Right lobe of liver (tissue), 6 donors: ENCODE measurements at regions not wholly inside any gene's neighbourhood (a gene's known extent, or its start where the extent isn't known, plus 50 kb on each side); places are given as distances from the start of the nearest gene placed in this dataset.

ENCODE experiments used
- ATAC-seq, 4 donors: fragments of 200-7000 bp; cut with Tn5 transposase; one replicate each; pipeline ENCODE4 v1.9.1; 2020; ENCODE audit warnings: mild to moderate bottlenecking in 4 of 4, moderate library complexity in 4 of 4
- DNase-seq, 3 donors: peaks; one replicate each; pipeline ENCODE4 v3.0.0-alpha.2; 2020
- H3K27ac ChIP-seq, 3 donors: fragments of 200-600 bp; one replicate each; pipeline ENCODE4 v1.8.0; 2022
- H3K27me3 ChIP-seq, 2 donors: fragments of 200-600 bp; one replicate each; pipeline ENCODE4 v1.8.0; 2022
- H3K36me3 ChIP-seq, 4 donors: fragments of 200-600 bp; sonication (generic) in 1 of 4; one replicate each; pipeline versions ENCODE4 v1.5.1 to v1.8.0; 2017 to 2022; ENCODE audit warnings: control low read depth in 1 of 4
- H3K4me1 ChIP-seq, 4 donors: fragments of 200-600 bp; sonication (generic) in 1 of 4; one replicate each; pipeline versions ENCODE4 v1.5.1 to v1.8.0; 2017 to 2022; ENCODE audit warnings: control low read depth in 1 of 4
- H3K4me3 ChIP-seq, 3 donors: fragments of 200-600 bp; one replicate each; pipeline ENCODE4 v1.8.0; 2022
- H3K9me3 ChIP-seq, 4 donors: fragments of 200-600 bp; sonication (generic) in 1 of 4; one replicate each; pipeline versions ENCODE4 v1.5.1 to v1.8.0; 2017 to 2022; ENCODE audit warnings: control low read depth in 1 of 4
- POLR2A ChIP-seq: fragments of 450-650 bp; IDR thresholded peaks from one replicate; pipeline ENCODE4 v1.6.1; 2017; ENCODE audit warnings: antibody characterized with exemption, mild to moderate bottlenecking
- WGBS: methylation state at CpG from one replicate; pipeline ENCODE4 v1.1.6; 2018; ENCODE audit warnings: low coverage, low lambda C conversion rate; ENCODE audit not compliant: insufficient coverage; ENCODE audit errors: missing lambda C conversion rate; 5-methylcytosine and 5-hydroxymethylcytosine counted together
- intact Hi-C, 2 donors: fragments of 100-400 bp; cut with DNase I; formaldehyde crosslinking; loops; one replicate each; pipeline versions ENCODE4 v1.11.2 to v1.14.1; 2022
- TF ChIP-seq, protein P1 (sequence below), 4 donors: fragments of 200-600 bp in 3 of 4; fragments of 450-650 bp in 1 of 4; IDR thresholded peaks; one replicate each; pipeline versions ENCODE4 v1.5.1 to v1.8.0; 2016 to 2022; ENCODE audit warnings: antibody characterized with exemption in 4 of 4, mild to moderate bottlenecking in 2 of 4
- donor health status: DM: no; HTN: yes; CAD: no.
- donor health status: DM: no; HTN: no; CAD: no.
- donor health status: DM: no; HTN: no; CAD: no.
- donor health status: DM: no; HTN: yes; CAD: no.
- donor health status: DM: no; HTN: yes; CAD: no.

DNA sequence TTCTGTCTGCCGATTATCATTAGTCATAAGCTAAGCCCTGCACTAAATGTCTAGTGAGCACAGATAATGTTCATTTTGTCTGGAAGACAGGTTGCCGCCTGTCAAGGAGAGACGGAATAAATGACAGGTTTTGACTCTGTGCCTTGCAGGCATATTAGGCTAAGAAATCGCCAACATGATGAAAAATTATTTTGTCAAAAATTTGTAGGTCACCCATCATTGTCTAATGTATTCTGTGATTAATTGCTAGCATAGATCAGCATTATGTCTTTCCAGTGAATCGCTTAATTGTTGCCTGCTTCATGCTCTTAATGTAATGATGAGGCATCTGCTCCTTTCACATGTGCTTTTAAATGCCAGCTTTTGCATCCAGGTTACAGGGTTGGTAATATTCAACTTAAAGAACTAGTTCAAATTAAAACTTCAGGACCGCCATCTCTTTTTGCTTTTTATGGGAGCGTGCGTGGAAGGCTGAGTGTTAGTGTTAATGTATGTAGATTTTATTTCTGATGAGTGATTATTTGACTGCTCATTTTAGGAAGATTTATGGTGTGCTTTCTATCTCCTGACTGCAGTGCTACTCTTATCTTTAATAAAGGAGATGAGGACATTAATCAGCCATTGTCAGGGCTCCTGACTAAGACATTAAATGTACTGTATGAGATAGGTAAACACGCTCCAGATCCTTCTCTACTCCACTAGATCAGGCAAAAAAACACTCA, 120.8 kb upstream of the MEIS2 start:
- H3K27me3 ChIP-seq = no peaks in the 10 kb centered on the region
- intact Hi-C loops = no loop called here
- H3K27ac ChIP-seq = no peak overlapping the region
- DNase-seq = no peak
- no peaks in the 10 kb centered on the region for H3K36me3 ChIP-seq
- no peaks in the 10 kb centered on the region for H3K9me3 ChIP-seq
- ATAC-seq = no peak
- 91% methylated on average over 9 of the region's 9 CpGs for WGBS
- H3K4me1 ChIP-seq = peaks cover 0 to 37% (median 7%) of the 10 kb centered on the region in 4 donors
- no peak overlapping the region for H3K4me3 ChIP-seq
- no peak for TF ChIP-seq POLR2A
- TF ChIP-seq, protein P1, sequence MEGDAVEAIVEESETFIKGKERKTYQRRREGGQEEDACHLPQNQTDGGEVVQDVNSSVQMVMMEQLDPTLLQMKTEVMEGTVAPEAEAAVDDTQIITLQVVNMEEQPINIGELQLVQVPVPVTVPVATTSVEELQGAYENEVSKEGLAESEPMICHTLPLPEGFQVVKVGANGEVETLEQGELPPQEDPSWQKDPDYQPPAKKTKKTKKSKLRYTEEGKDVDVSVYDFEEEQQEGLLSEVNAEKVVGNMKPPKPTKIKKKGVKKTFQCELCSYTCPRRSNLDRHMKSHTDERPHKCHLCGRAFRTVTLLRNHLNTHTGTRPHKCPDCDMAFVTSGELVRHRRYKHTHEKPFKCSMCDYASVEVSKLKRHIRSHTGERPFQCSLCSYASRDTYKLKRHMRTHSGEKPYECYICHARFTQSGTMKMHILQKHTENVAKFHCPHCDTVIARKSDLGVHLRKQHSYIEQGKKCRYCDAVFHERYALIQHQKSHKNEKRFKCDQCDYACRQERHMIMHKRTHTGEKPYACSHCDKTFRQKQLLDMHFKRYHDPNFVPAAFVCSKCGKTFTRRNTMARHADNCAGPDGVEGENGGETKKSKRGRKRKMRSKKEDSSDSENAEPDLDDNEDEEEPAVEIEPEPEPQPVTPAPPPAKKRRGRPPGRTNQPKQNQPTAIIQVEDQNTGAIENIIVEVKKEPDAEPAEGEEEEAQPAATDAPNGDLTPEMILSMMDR (IDR thresholded peaks at IDR 0.05) = no peak

DNA sequence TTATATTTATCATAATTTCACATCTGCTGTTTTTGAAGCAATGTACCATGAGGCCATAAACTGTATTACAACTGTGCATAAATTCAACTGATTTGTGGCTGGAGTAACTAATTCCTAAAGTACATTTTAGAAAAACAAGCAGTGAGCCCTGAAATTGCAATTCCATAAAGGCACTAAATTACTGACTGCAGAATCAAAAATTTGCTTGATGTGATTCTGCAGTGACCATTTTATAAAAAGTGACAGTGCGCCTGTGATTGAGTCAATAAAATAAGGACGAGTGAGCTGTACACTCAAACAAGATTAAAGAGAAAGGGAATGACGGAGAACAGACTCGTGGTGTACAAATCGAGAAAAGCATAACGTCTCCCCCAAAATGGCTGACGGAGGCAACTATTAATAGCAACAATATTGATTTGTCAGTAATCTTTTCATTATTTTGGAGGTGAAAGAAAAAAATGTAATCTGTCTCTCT, 121.4 kb upstream of the MEIS2 start:
- Histone ChIP-seq H3K27ac (no peak overlapping the region), H3K27me3 (no peaks in the 10 kb centered on the region), H3K36me3 (no peaks in the 10 kb centered on the region), H3K4me3 (no peak overlapping the region), H3K9me3 (no peaks in the 10 kb centered on the region), H3K4me1 (peaks cover 0 to 36% (median 7%) of the 10 kb centered on the region in 4 donors)
- DNase-seq (no peak), ATAC-seq (no peak)
- intact Hi-C loops = no loop called here
- TF ChIP-seq, protein P1 (IDR thresholded peaks at IDR 0.05) = no peak
- TF ChIP-seq POLR2A = no peak
- WGBS = 88% methylated on average over 7 of the region's 7 CpGs

DNA sequence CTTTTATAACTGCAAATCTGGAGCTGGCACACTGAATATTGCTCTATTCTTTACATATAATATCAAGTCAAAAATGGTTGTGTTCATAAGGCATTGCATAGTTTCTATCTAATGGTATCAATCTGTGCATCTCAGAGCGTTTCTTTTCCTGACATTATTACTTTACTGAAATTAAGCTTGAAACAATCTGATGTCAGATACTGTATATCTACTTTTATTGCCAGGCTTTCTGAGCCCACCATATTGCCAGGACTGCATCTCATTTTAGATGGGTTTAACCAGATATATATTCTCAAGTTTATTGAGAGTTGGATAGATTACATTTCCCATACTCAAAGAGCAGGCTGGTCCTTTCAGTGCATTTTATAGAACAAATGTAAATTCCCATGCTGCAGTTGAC, 122.7 kb upstream of the MEIS2 start:
- Histone ChIP-seq H3K27ac (no peak overlapping the region), H3K27me3 (no peaks in the 10 kb centered on the region), H3K4me3 (no peak overlapping the region), H3K4me1 (peaks cover 0 to 24% (median 6%) of the 10 kb centered on the region in 4 donors), H3K9me3 (no peaks in the 10 kb centered on the region), H3K36me3 (no peaks in the 10 kb centered on the region)
- WGBS = 86% methylated on average over 1 of the region's 1 CpG
- intact Hi-C loops = no loop called here
- TF ChIP-seq POLR2A = no peak
- TF ChIP-seq, protein P1 (IDR thresholded peaks at IDR 0.05) = no peak
- ATAC-seq (no peak), DNase-seq (no peak)

DNA sequence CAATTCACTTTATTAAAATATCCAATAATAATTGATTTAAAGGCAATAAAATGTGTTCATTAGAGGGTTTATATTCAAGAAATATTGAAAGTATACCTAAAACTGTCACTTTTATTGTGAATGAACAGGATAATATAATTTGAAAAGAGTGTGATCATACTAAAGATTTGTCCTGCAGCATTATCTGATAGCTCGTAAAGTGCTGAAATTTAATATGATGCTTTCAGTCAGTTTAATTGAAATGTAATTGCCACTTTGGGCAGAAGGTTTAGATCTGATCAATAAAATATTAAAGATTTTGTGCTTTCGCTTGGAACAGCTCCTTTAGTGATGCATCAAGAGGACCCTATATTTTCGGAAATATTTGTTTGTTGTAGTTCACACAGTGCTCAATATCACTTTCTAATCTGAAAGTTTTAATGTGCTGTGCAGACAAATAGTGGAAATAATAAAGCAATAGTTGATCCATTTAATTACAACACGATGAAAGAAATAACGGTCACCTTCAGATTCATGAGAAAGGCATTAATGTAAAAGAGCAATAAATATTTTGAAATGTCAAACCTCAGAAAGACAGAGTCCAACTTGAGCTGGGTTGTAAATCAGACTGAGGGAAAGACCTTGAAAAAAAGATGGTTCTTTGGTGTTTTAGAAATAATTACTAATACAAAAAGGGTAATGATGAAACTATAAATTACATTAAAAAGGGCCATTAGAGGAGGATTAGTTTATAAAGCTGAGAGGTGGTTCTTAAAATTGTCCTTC, 129.7 kb upstream of the MEIS2 start:
- Histone ChIP-seq H3K9me3 (no peaks in the 10 kb centered on the region), H3K36me3 (no peaks in the 10 kb centered on the region), H3K4me1 (no peaks in the 10 kb centered on the region), H3K4me3 (no peak overlapping the region), H3K27me3 (no peaks in the 10 kb centered on the region), H3K27ac (no peak overlapping the region)
- WGBS = 85% methylated on average over 5 of the region's 5 CpGs
- DNase-seq = no peak
- no peak for ATAC-seq
- TF ChIP-seq, protein P1 (IDR thresholded peaks at IDR 0.05) = no peak
- no peak for TF ChIP-seq POLR2A
- intact Hi-C loops = no loop called here
